Upper lobe of left lung (tissue), 4 donors: ENCODE measurements at regions not wholly inside any gene's neighbourhood (a gene's known extent, or its start where the extent isn't known, plus 50 kb on each side); places are given as distances from the start of the nearest gene placed in this dataset.

Source experiments
- CTCF ChIP-seq, 6 experiments: fragments of 450-650 bp in 4 of 6; fragments of 200-600 bp in 2 of 6; sonication (generic) in 2 of 6; IDR thresholded peaks; one replicate each; pipeline ENCODE4 v1.5.1; 2016 to 2019; ENCODE audit warnings: antibody characterized with exemption in 6 of 6
- POLR2A ChIP-seq, 4 donors: fragments of 450-650 bp; IDR thresholded peaks; one replicate each; pipeline ENCODE4 v1.5.1; 2016 to 2017; ENCODE audit warnings: antibody characterized with exemption in 4 of 4, mild to moderate bottlenecking in 2 of 4
- POLR2AphosphoS5 ChIP-seq, 2 donors: sonication (generic); formaldehyde crosslinking; IDR thresholded peaks; one replicate each; pipeline ENCODE4 v1.5.1; 2017; ENCODE audit warnings: antibody characterized with exemption in 2 of 2

GRCh38 chr11:46210856-46211255 lies 66.6 kb upstream of the CREB3L1 start:
- TF ChIP-seq CTCF (IDR thresholded peaks at IDR 0.05) = no peak
- TF ChIP-seq POLR2AphosphoS5 (IDR thresholded peaks at IDR 0.05) = no peak
- no peak for TF ChIP-seq POLR2A (IDR thresholded peaks at IDR 0.05)
